ENCODE measurements at regions not wholly inside any gene's neighbourhood (a gene's known extent, or its start where the extent isn't known, plus 50 kb on each side); places are given as distances from the start of the nearest gene placed in this dataset.

DNA sequence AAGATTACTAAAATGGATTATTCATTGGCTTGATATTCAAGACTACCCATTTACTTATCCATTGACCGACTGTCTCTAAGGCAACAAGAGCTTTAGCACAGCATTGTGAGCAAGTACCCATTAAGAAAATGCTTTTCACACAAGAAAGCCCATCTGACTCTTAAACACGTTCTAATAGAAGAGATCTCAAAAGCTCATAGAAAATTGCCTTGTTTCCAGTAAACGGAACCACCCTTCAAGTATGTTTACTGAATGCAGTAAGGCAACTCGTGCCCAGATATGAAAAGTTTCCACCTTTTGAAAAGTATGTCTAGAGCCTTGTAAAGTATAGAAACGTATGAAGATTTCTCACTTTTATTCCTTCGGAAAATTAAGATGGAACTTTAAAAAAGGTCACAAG is 655.3 kb upstream of the ALCAM start:
- DNase-seq: no peak

DNA sequence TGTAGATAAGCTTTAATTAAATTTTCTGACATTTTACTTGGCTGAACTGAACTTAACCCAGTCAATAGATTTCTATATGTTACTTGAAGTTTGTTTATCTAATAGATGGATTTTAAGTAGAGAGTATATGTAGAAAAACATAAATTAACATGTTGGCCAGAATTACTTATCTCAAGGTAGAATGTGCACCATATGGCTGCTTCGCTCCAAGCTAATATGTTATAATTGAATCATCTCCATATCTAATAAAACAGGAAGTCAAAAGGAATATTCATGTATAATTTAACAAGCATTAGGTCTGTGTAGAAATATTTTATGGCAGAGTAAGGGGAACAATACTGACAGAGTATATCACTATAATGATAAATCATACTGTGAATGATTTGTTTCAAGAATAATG is 650.7 kb upstream of the ALCAM start:
- no peak for DNase-seq

DNA sequence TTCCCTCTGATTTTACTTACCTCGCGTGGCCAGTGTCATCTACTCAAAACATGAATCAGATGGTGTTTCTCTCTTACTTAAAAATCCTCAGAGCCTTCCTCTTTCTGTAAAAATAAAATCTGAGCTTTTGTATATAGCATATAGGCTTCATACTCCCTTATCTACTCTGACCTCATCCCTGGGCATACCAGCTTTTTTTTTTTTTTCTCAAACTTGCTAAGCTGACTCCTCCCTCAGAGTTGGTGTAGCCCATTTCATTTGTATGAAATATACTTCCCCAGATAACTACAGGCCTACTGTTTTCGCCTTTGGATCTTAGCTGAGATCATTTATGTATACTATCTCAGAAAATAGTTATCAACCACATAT is 648.9 kb upstream of the ALCAM start:
- DNase-seq: no peak

DNA sequence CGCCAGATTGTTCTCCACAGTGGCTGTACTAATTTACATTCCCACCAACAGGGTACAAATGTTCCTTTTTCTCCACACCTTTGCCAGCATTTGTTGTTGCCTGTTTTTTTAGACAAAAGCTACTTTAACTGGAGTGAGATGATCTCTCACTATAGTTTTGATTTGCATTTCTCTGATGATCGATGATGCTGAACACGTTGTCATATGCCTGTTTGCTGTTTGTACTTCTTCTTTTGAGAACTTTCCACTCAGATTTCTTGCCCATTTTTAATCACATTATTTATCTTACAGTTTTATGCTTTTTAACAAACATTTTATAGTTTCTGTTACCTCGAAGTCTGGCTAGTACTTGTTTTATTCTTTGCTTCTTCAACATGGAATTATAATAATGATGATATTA is 643.7 kb upstream of the ALCAM start:
- no peak for DNase-seq

DNA sequence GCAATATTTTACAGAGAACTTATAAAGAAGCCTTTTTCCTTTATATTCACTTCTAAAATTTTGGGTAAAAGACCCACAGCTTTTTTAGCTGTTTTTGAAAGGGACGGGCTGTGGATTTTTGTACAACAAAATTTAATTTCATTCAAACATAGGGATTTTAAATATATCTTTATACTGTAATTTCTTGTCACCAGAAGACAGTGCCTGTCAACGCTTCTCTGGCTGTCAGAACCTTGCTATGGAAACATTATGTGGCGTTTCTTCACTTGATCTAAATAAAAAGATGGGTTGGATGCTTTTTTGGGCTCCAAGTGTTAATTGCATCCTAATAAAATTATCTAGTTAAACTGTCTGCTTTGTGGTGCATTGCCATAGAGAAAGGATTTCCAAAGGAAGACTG is 635.6 kb upstream of the ALCAM start:
- DNase-seq: no peak

DNA sequence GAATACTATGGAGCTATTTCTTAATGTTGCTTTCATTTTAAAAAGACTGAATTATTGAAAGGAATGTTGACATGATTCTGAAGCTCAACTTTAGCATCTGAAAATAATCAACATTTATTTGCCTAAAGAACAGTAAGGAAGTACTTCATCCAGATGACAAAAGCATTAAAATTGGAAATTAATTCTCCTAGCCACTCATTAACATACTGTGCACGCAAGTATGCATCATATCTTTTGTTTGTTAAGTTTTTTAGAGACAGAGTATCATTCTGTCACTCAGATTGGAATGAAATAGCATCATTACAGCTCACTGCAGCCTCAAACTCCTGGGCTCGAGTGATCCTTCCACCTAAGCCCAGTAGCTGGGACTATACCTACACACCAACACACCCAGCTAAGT is 632.1 kb upstream of the ALCAM start:
- no peak for DNase-seq

DNA sequence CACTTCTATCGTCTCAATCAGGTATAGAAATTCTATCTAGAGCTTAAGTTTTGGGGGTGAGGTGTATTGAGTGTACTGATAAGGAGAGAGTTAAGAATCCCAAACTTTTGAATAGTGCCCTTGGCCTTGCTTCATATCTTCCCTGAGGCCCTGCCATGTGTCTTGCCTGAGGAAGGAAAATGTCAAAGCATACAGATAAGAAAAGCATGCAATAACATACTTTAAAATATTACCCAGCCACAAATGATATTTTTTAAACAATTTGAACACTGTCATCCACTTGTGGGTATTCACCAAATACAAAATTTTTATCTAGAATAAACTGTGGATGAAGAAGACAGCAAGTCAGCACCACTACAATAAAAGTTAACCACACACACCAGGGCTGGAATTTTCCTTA is 631.0 kb upstream of the ALCAM start:
- no peak for DNase-seq

DNA sequence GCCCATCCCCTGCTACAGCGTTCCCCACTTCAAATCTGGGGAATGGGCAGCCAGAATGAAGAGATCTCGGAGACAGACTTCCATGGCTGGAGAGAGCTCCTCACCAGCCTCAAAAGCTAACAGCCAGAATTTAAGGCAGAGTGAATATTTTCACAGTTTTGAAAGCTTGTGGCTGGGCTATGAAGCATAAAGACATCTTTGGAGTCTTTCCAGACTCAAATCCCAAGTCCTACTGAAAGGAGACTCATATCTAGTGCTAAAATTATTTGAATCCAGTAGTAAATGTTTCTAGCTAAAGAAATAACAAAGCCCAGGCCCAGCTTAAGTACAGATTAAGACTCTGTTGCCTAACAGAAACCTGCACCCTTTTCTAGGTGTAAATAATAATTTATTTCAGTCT is 628.4 kb upstream of the ALCAM start:
- no peak for DNase-seq

DNA sequence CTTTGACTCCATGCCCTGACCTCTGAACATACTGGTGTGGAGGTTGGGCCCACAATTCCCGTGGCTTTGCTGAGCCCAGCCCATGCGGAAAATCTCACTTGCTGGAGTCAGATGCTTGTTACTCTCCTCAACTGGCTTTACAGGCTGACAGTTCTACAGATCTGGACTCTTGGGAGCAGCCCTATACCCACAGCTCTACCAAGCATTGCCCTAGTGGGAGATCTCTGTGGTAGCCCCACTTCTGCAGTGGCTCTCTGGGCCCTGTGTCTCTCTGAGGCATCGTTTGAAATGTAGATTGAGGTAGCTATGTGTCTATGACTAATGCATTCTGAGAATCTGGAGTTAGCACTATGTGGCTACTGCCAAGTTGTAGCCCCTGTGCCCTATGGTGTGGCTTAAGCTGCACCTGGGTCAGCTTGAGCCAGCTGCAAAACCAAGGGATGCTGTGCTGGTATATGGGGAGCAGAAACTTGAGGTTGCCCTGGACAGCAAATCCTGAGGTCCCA is 625.8 kb upstream of the ALCAM start:
- no peak for DNase-seq

DNA sequence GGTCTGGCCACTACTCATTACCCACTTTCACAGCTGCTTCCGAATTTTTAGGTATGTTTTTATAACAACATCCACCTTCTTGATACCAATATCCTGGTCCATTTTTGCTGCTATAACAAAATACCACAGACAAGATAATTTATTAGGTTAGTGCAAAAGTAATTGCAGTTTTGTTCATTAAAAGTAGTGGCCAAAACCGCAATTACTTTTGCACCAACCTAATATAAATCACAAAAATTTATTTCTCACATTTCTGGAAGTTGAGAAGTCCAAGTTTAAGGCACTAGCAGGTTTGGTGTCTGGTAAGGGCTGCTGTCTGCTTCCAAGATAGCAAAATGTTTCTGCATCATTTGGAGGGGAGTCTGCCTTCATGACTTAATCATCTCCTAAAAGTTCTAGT is 624.7 kb upstream of the ALCAM start:
- DNase-seq: no peak

DNA sequence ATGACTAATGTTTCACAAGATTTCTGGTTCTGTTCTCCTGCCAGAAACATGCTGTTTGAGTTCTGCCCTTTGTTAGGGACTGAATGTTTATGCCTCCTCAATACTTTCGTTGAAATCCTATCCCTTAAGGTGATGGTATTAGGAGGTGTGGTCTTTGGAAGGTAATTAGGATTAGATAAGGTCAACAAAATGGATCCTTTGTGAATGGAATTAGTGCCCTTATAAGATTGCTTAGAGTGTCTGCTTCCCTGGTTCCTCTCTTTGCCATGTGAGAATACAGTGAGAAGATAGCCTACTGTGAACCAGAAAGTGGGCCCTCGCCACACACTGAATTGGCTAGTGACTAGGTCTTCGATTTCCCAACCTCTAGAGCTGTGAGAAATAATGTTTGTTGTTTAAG is 621.4 kb upstream of the ALCAM start:
- no peak for DNase-seq

DNA sequence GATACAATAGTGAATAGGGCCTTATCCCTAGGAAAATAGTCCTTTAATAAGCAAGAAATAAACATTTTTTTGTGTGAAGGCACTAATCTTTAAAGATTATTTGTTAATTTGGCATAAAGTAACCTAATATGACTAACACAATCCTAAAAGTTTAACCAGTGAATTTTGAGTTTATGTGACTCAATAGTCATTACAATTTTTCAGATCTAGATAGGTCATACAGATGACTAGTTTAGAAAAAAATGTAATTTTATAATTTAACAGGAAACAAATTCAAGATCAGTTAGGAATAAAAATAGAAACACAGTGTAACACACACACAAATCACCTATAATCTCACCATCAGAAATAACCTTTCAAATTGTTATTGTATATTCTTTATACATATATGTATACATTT is 620.7 kb upstream of the ALCAM start:
- no peak for DNase-seq

DNA sequence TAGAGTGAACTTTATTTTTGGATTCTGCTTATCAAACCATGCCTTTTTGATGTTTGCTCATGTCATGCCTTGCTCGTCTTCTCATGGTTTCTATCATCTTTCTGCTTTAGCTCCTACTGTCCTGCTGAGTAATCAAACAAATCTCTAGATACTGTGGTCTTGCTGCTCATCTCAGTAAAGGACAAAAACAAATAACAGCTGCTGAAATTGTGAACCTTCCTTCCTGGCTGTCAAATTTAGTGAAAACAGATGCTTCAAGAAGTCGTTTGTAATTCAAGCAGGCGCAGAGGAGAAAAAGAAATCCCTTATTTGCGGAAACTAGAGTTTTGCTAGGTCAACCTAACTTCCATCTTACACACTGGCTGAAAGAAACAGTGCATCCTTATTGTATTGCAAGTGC is 616.1 kb upstream of the ALCAM start:
- no peak for DNase-seq

DNA sequence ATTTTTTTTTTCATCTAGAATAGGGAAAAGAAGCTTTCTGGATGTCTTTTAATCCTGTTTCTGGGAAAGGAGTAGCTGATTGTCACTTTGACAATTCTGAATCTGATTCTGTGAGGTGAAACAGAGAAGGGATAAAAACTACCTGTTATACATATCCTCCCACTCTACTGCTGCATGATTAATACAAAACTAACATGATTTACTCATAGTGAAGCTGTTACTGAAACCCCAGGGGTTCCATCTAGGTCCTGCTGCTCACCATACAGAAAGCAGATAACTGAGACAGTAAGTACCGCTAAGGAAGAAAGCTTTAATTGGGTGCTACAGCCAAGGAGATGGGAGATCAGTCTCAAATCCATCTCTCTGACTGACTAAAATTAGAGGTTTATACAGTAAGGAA is 610.9 kb upstream of the ALCAM start:
- DNase-seq: no peak

DNA sequence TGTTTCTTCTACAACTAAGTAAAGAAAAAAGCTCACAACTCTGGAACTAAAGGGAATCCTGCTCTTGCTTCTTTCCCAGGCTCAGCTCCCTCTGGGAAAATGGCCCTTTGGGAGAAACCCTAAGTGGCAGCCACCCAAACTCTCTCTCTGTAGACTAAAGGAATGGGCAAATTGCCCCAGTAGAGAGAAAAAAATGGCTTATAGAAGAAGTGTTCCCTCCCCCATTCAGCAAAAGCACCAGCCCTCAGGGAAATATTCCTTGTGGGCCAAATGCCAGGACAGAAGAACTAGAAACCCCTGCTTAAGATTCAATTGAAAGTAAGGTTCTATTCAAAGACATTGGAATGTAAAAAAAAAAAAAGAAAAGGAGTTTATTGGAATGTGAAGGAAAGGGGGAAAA is 603.7 kb upstream of the ALCAM start:
- no peak for DNase-seq

DNA sequence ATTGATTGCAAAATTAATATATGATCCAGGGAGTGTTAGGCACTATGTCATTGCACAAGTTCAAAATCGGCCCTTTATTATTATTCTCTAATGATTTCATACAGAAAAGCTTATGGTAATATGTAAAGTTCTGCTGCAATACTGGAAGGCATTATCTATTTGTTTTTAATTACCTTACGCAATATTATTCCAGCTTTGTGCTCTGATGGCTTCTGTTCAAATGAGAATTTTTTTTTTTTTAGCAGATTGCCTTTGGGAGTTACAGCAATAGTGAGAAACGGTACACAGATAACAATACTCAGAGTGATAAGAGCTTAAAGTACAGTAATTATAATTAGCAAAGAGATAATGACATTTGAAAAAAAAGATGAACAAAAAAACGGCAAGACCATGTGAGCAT is 602.2 kb upstream of the ALCAM start:
- DNase-seq: no peak

DNA sequence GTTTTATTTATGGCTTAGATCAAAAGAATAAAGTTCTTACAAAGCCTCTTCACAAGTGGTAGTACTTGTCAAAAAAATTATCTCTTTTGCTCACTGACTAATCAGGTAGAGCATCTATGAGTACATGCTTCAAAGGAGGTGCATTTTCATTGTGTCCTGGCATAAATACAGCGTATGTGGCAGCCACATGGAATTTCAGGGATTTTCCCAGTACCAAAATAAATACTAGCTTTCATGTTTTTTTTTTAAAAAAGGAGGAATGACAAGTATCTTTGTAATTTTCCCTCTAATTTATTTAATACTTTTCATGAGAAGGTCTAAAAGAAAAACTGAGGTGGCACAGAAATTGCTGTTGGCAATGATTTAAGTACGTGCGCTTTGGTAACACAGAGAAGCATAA is 597.8 kb upstream of the ALCAM start:
- no peak for DNase-seq

DNA sequence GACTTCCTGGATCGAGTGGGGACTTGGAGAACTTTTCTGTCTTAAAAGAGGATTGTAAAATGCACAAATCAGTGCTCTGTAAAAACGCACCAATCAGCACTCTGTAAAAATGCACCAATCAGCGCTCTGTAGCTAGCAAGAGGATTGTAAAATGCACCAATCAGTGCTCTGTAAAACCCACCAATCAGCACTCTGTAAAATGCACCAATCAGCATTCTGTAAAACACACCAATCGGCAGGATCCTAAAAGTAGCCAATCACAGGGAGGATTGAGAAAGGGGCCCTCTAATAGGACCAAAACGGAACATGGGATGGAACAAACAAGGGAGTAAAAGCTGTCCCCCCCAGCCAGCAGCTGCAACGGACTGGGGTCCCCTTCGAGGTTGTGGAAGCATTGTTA is 587.4 kb upstream of the ALCAM start:
- DNase-seq: no peak

DNA sequence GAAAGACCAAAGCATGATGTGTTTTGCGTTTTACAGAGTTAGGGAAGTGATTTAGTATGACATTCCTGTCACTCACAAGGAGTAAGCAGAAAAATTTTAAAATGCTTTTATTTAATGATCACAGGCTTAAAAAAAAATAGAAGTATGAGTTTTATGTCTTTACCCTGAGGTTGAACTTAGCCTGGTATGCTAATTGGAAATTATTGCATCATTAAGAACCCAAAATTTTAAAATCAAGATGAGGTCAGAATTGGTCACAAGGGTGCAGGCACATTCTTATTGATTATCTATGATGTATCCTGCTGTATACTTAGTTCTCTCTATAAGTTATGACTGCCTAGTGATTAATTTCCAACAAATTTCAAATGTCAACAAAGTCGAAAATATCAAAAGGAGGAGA is 585.6 kb upstream of the ALCAM start:
- DNase-seq: no peak

DNA sequence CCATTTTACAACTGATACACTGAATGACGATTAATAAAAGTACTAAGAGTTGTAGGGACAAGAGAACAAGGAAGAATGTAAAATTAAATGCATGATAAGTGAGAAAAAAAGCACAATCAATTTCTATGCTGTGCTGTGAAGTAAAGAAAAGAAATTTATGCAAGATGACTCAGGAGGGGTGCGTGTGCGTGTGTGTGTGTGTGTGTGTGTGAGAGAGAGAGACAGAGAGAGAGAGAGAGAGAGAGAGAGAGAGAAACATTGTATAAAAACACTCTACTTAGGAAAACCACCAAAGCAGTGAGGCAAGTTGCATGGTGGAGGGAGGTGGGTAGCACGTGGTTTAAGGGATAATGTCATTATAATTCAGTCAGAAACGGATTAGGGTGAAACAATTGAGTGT is 580.8 kb upstream of the ALCAM start:
- no peak for DNase-seq

DNA sequence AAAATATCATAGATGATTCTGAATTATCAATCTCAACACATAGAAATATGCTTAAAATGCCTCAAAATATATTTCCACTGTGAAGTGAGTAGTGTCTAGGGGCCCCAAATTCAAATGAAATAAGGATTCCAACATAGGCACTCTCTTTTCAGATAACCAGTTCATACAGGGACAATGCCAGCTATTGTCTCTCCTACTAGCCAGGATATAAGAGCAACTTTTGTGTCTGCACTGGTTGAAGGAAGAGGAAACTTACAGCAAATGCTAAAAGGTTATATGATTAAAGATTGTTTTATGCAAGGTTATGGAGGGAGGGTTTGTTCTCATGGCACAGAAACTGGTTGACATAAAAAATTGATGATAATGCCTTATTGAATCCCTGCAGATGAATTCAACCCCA is 579.4 kb upstream of the ALCAM start:
- no peak for DNase-seq

DNA sequence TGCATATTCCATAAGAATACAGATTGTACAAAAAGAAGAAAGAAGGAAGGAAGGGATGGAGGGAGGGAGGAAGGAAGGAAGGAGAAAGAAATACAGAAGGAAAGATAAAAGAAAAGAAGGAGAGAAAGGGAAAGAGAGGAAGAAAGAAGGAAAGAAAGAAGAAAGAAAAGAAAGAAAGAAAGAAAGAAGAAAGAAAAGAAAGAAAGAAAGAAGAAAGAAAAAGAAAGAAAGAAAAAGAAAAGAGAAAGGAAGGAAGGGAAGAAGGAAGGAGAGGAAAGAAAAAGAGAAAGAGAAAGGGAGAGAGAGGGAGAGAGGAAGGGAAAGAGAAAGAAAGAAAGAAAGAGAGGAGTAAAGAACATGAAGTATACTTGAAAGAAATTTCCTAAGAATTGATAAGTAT is 577.9 kb upstream of the ALCAM start:
- no peak for DNase-seq

DNA sequence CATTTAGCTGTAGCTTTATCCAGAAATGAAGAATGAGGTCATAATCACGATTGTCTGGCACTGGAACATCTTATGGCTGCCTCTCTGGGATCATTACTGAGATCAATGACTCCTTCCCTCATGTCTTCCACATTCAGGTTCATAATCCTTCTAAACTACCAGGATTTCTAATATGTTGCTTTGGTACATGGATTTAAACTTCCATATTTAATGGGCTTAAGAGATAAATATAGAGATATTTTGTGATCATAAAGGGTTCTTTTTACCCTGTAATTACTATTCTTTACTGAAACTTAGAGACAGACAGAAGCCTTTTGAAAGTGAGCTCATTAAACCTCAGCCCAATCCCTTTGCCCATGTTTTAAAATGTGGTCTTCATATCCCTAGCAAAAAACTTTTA is 575.4 kb upstream of the ALCAM start:
- DNase-seq: no peak

DNA sequence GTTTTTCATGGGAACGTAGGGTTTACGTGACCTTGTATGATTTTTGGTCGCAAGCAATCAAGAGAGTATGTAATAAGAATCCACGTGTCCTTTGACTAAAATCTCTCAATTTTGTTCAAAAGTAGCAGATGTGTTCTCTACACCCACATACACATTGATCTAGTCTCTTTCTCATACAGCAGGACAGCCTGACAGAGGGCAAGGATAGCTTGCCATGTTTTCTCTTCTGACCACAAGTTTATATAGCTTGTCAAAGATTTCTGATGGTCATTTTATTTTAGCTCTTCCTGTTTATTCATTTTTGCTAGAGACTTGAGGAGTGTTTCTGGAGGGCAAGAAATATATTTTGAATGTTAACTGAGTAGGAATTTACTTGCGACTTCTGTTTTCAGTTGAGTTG is 570.2 kb upstream of the ALCAM start:
- no peak for DNase-seq

DNA sequence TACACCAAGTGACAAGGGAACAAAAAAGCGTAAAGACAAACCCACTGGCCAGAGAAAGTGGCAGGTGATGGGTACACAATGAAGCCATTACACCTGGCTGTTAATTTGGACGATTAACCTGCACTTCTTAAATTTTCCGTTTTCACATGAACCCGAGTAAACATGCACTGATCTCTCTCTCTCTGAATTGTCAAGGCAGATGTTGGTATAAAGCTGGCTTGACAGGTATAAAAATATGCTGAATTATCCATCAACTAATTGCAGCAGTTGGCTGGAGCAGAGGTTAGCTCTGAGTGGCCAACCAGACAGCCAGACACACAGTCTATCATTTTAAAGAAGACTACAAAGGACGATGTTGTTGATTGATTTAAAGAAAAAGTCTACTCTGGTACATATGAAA is 561.7 kb upstream of the ALCAM start:
- DNase-seq: no peak

DNA sequence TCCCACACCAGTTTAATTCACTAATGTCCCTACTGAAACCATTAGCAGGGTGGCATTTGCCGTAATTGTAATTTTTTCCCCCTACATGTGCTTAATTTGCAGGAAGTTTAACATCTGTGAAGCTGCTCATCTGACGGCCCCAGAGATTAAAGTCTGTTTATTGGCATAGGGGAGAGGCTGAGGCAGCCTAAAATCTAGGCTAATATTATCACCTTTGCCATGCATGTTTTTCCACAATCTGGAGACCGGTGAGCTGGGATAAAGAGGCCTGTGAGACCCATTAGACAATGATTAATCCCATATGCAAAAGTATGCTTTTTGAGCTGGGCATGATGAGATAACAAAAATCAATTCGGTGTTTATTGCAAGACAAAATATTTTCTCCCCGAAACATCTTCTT is 561.2 kb upstream of the ALCAM start:
- DNase-seq: no peak

Measured in stimulated activated CD4-positive, alpha-beta T cell treated with anti-CD3 and anti-CD28 coated beads, Interleukin-1b, Interleukin-23, amount 100 ng/mL, for 48 hours (primary cell).